PC-3 (cell line): ENCODE measurements at regions not wholly inside any gene's neighbourhood (a gene's known extent, or its start where the extent isn't known, plus 50 kb on each side); places are given as distances from the start of the nearest gene placed in this dataset.

Experiments
- ATAC-seq: fragments of 200-7000 bp; cut with Tn5 transposase; 2 replicates; pipeline ENCODE4 v1.9.1; 2020; ENCODE audit warnings: mild to moderate bottlenecking, moderate library complexity
- BruUV-seq: library from RNA; stranded (reverse); fragments of 400-500 nt; replicated peaks from 2 replicates; lab custom pipeline; 2021; lab: Mats Ljungman, UMichigan
- CTCF ChIA-PET: fragments of 300-600 bp; sonication (Branson Sonifier 250); formaldehyde crosslinking; loops from one replicate; lab custom pipeline; 2022; ENCODE audit warnings: antibody characterized with exemption; lab: Charles Lee
- POLR2A ChIA-PET: fragments of 300-600 bp; sonication (Branson Sonifier 250); formaldehyde crosslinking; loops from one replicate; lab custom pipeline; 2022; ENCODE audit warnings: antibody characterized with exemption; ENCODE audit not compliant: unreplicated experiment; lab: Charles Lee
- DNase-seq: peaks from one replicate; pipeline ENCODE4 v3.0.0-alpha.2; 2015
- H2AFZ ChIP-seq: fragments of 300-600 bp; sonication (generic); 2 replicates; pipeline ENCODE4 v1.6.0; 2016; ENCODE audit warnings: antibody characterized with exemption, low read length
- H3F3A ChIP-seq: fragments of 300-600 bp; sonication (generic); one replicate; pipeline ENCODE4 v1.6.0; 2017; ENCODE audit warnings: antibody characterized with exemption, low read length, control low read depth, mild to moderate bottlenecking; ENCODE audit not compliant: unreplicated experiment
- H3K27ac ChIP-seq: fragments of 300-600 bp; sonication (generic); 2 replicates; pipeline ENCODE4 v1.5.1; 2016; ENCODE audit warnings: mild to moderate bottlenecking, low read length
- H3K27me3 ChIP-seq: fragments of 300-600 bp; sonication (generic); 2 replicates; pipeline ENCODE4 v1.6.1; 2016; ENCODE audit warnings: low read length, mixed read lengths
- H3K36me3 ChIP-seq: fragments of 300-600 bp; sonication (generic); 2 replicates; pipeline ENCODE4 v1.6.1; 2016; ENCODE audit warnings: low read depth, mixed run types, low read length, mixed read lengths
- H3K4me1 ChIP-seq: fragments of 300-600 bp; sonication (generic); 2 replicates; pipeline ENCODE4 v1.5.1; 2016; ENCODE audit warnings: low read length; ENCODE audit not compliant: insufficient read depth
- H3K4me2 ChIP-seq: fragments of 300-600 bp; sonication (generic); 2 replicates; pipeline ENCODE4 v1.6.0; 2016; ENCODE audit warnings: low read length
- H3K4me3 ChIP-seq: fragments of 300-600 bp; sonication (generic); 2 replicates; pipeline ENCODE4 v1.5.1; 2016; ENCODE audit warnings: mild to moderate bottlenecking, low read length, mixed read lengths
- H3K79me2 ChIP-seq: fragments of 300-600 bp; sonication (generic); 2 replicates; pipeline ENCODE4 v1.6.1; 2017; ENCODE audit warnings: low read length, mixed read lengths
- H3K9ac ChIP-seq: fragments of 300-600 bp; sonication (generic); 2 replicates; pipeline ENCODE4 v1.6.0; 2016; ENCODE audit warnings: mild to moderate bottlenecking, low read length
- H3K9me2 ChIP-seq: fragments of 300-600 bp; sonication (generic); replicated peaks from 2 replicates; pipeline ENCODE4 v1.6.1; 2016; ENCODE audit warnings: mixed run types, low read length, mixed read lengths
- H3K9me3 ChIP-seq: fragments of 300-600 bp; sonication (generic); 2 replicates; pipeline ENCODE4 v1.6.1; 2016; ENCODE audit warnings: low read length, mixed read lengths
- H4K20me1 ChIP-seq: fragments of 300-600 bp; sonication (generic); 2 replicates; pipeline ENCODE4 v1.6.1; 2016; ENCODE audit warnings: low read length, mixed read lengths
- CTCF ChIP-seq: fragments of 300-600 bp; sonication (generic); conservative IDR thresholded peaks from 2 replicates; pipeline ENCODE4 v1.5.1; 2017; ENCODE audit warnings: antibody characterized with exemption, low read depth, mild to moderate bottlenecking, low read length
- EZH2 ChIP-seq: fragments of 300-600 bp; sonication (generic); IDR thresholded peaks from one replicate; pipeline ENCODE4 v1.6.1; 2017; ENCODE audit warnings: antibody characterized with exemption, mild to moderate bottlenecking, low read length; ENCODE audit not compliant: unreplicated experiment
- EZH2phosphoT487 ChIP-seq: fragments of 300-600 bp; sonication (generic); IDR thresholded peaks from 2 replicates; pipeline ENCODE4 v1.6.1; 2018; ENCODE audit warnings: mild to moderate bottlenecking, antibody characterized with exemption, low read length, borderline replicate concordance
- intact Hi-C: fragments of 100-400 bp; cut with micrococcal nuclease; formaldehyde crosslinking; loops from 2 replicates; pipeline ENCODE4 v1.9.0; 2023

GRCh38 chrX:15976396-15976795, 121.8 kb upstream of the AP1S2 start:
- no peaks in the 10 kb centered on the region for H3K4me1 ChIP-seq
- intact Hi-C loops = no loop called here
- no peak for TF ChIP-seq EZH2phosphoT487
- TF ChIP-seq EZH2 = no peak
- no peak for TF ChIP-seq CTCF
- no peak overlapping the region for H3K4me3 ChIP-seq
- no peak for ATAC-seq
- no peaks in the 10 kb centered on the region for H3K79me2 ChIP-seq
- BruUV-seq = no TSS peak
- H2AFZ ChIP-seq = no peak overlapping the region
- H3K9ac ChIP-seq = no peak overlapping the region
- ChIA-PET CTCF (no interaction called here), POLR2A (no interaction called here)
- no peak overlapping the region for H3K4me2 ChIP-seq
- no peak overlapping the region for H3K27ac ChIP-seq
- no peaks in the 10 kb centered on the region for H3K9me3 ChIP-seq
- no peaks in the 10 kb centered on the region for H3K36me3 ChIP-seq
- H3K27me3 ChIP-seq = no peaks in the 10 kb centered on the region
- H4K20me1 ChIP-seq = no peaks in the 10 kb centered on the region
- no peaks in the 10 kb centered on the region for H3F3A ChIP-seq
- H3K9me2 ChIP-seq = no peaks in the 10 kb centered on the region
- no peak for DNase-seq

GRCh38 chrX:15973946-15974345, 119.3 kb upstream of the AP1S2 start:
- Histone ChIP-seq H3K4me1 (no peaks in the 10 kb centered on the region), H2AFZ (no peak overlapping the region), H3K9me3 (no peaks in the 10 kb centered on the region), H3F3A (no peaks in the 10 kb centered on the region), H3K4me3 (no peak overlapping the region), H3K79me2 (no peaks in the 10 kb centered on the region), H3K36me3 (no peaks in the 10 kb centered on the region), H3K4me2 (no peak overlapping the region), H3K9ac (no peak overlapping the region), H3K27ac (no peak overlapping the region), H3K9me2 (no peaks in the 10 kb centered on the region), H3K27me3 (no peaks in the 10 kb centered on the region), H4K20me1 (no peaks in the 10 kb centered on the region)
- CTCF ChIA-PET = no interaction called here
- ATAC-seq (no peak), DNase-seq (no peak)
- no TSS peak for BruUV-seq
- POLR2A ChIA-PET = no interaction called here
- intact Hi-C loops = no loop called here
- TF ChIP-seq EZH2phosphoT487 (no peak), CTCF (no peak), EZH2 (no peak)

GRCh38 chrX:15973299-15973698, 118.7 kb upstream of the AP1S2 start:
- H3F3A ChIP-seq = no peaks in the 10 kb centered on the region
- no peaks in the 10 kb centered on the region for H4K20me1 ChIP-seq
- ChIA-PET CTCF (no interaction called here), POLR2A (no interaction called here)
- H3K27me3 ChIP-seq = no peaks in the 10 kb centered on the region
- intact Hi-C loops = no loop called here
- no peaks in the 10 kb centered on the region for H3K4me1 ChIP-seq
- no peaks in the 10 kb centered on the region for H3K36me3 ChIP-seq
- H3K27ac ChIP-seq = no peak overlapping the region
- H2AFZ ChIP-seq = no peak overlapping the region
- ATAC-seq (peak; percentile 58), DNase-seq (peak; percentile 66)
- BruUV-seq = no TSS peak
- no peaks in the 10 kb centered on the region for H3K9me2 ChIP-seq
- H3K4me3 ChIP-seq = no peak overlapping the region
- no peak overlapping the region for H3K4me2 ChIP-seq
- no peak overlapping the region for H3K9ac ChIP-seq
- TF ChIP-seq CTCF = peak; percentile 69
- TF ChIP-seq EZH2 = no peak
- no peaks in the 10 kb centered on the region for H3K79me2 ChIP-seq
- H3K9me3 ChIP-seq = no peaks in the 10 kb centered on the region
